Panc1 (cell line): ENCODE measurements at regions not wholly inside any gene's neighbourhood (a gene's known extent, or its start where the extent isn't known, plus 50 kb on each side); places are given as distances from the start of the nearest gene placed in this dataset.

Source experiments
- ATAC-seq: fragments of 200-7000 bp; cut with Tn5 transposase; 2 replicates; pipeline ENCODE4 v1.9.1; 2020; ENCODE audit warnings: mild to moderate bottlenecking, moderate library complexity
- BruUV-seq: library from RNA; stranded (reverse); fragments of 400-500 nt; replicated peaks from 2 replicates; lab custom pipeline; 2021; lab: Mats Ljungman, UMichigan
- CTCF ChIA-PET: fragments of 300-600 bp; sonication (Branson Sonifier 250); formaldehyde crosslinking; loops from one replicate; lab custom pipeline; 2022; ENCODE audit warnings: antibody characterized with exemption; lab: Charles Lee
- POLR2A ChIA-PET: fragments of 300-600 bp; sonication (Branson Sonifier 250); formaldehyde crosslinking; loops from one replicate; lab custom pipeline; 2022; ENCODE audit warnings: antibody characterized with exemption; lab: Charles Lee
- DNase-seq: peaks from one replicate; pipeline ENCODE4 v3.0.0-alpha.2; 2010; ENCODE audit warnings: low read depth, low spot score
- H3K27ac ChIP-seq: 2 replicates; pipeline ENCODE4 v1.5.1; 2011; ENCODE audit warnings: mild to moderate bottlenecking, low read length, inconsistent platforms
- H3K27me3 ChIP-seq: fragments of 200-500 bp; sonication (Bioruptor generic); 2 replicates; pipeline ENCODE4 v1.6.0; 2014; ENCODE audit warnings: low read length, inconsistent platforms; ENCODE audit not compliant: control insufficient read depth, insufficient read depth
- H3K36me3 ChIP-seq: fragments of 200-500 bp; sonication (Bioruptor generic); 2 replicates; pipeline ENCODE4 v1.5.1; 2014; ENCODE audit warnings: inconsistent platforms, mild to moderate bottlenecking, low read length, moderate library complexity; ENCODE audit not compliant: control insufficient read depth, insufficient read depth
- H3K4me1 ChIP-seq: 2 replicates; pipeline ENCODE4 v1.5.1; 2011; ENCODE audit warnings: inconsistent platforms, mild to moderate bottlenecking, low read length, moderate library complexity; ENCODE audit not compliant: control insufficient read depth, insufficient read depth
- H3K4me3 ChIP-seq, 2 experiments: 2 replicates each; pipeline ENCODE4 v1.5.1; 2011 to 2012; ENCODE audit warnings: low read depth in 2 of 2, low read length in 2 of 2, mild to moderate bottlenecking in 2 of 2, inconsistent platforms in 1 of 2, moderate library complexity in 1 of 2
- H3K9me3 ChIP-seq: fragments of 200-500 bp; sonication (Bioruptor generic); 2 replicates; pipeline ENCODE4 v1.5.1; 2014; ENCODE audit warnings: low read depth, mild to moderate bottlenecking, inconsistent platforms, low read length, moderate library complexity; ENCODE audit not compliant: control insufficient read depth, insufficient read depth
- POLR2AphosphoS5 ChIP-seq: IDR thresholded peaks from 2 replicates; pipeline ENCODE4 v1.6.1; 2012; ENCODE audit warnings: mild to moderate bottlenecking, low read depth, low read length, moderate library complexity
- REST ChIP-seq, 2 experiments: IDR thresholded peaks; 2 replicates each; pipeline ENCODE4 v1.6.1; 2011 to 2012; ENCODE audit warnings: low read depth in 2 of 2, control low read depth in 1 of 2, low read length in 1 of 2, mild to moderate bottlenecking in 1 of 2, moderate library complexity in 1 of 2; ENCODE audit not compliant: insufficient read depth in 1 of 2
- SIN3A ChIP-seq: IDR thresholded peaks from 2 replicates; pipeline ENCODE4 v1.6.1; 2012; ENCODE audit warnings: low read depth, mild to moderate bottlenecking, low read length, moderate library complexity, borderline replicate concordance; ENCODE audit not compliant: insufficient read depth
- TCF7L2 ChIP-seq: IDR thresholded peaks from 2 replicates; pipeline ENCODE4 v1.6.1; 2011; ENCODE audit warnings: mild to moderate bottlenecking, low read depth, low read length, inconsistent platforms
- in situ Hi-C: cut with HindIII; loops from 2 replicates; pipeline ENCODE4 v1.10.0; 2016; ENCODE audit warnings: low sequenced_read_pairs, low pct_unique_long_range_greater_than_20kb
- intact Hi-C: fragments of 100-400 bp; cut with micrococcal nuclease; formaldehyde crosslinking; loops from one replicate; pipeline ENCODE4 v1.10.0; 2022; ENCODE audit not compliant: unreplicated experiment
- TF ChIP-seq, protein P1 (sequence below): fragments of 450-650 bp; IDR thresholded peaks from 2 replicates; pipeline ENCODE4 v1.5.1; 2017; ENCODE audit warnings: mild to moderate bottlenecking

DNA sequence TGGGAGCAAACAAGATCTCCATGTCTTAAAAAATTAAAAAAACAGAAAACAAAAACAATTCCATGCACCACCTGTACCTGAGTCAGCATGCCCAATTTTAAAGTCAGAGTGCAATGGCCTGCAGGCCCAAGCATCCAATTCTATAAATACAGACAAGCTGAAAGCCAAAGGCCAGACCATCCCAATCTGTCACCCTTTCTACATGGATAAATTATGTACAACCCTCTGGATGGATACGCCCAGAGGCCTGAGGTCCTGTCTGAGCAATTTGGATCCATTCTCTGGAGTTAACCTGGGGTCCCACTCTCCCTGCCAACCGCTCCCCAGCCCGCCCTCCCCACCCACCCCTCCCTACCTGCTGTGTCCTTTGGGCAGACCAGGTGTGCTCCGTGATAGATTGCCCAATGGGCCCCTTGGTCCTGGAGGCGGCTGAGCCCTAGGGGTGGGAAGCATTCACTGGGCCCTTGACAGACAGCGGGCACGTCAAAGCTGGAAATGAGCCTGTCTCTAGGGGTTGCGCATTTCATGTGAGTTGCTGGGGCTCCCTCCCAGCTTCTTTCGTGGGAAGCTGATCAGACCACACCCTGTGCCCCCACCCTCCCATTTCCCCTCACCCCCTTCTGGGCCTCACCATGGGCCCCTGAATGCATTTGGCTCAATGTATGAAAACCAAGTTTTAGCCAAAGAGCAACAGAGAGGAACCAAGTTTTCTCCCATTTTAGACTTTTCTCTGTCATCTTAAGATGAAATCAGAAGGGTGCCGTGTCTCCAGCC, 171.3 kb downstream of the BCL11B start:
- in situ Hi-C loops, result no loop called here
- BruUV-seq, result no TSS peak
- Histone ChIP-seq H3K4me1 (no peaks in the 10 kb centered on the region), H3K27me3 (no peaks in the 10 kb centered on the region), H3K27ac (no peak overlapping the region), H3K4me3 (no peak overlapping the region), H3K9me3 (no peaks in the 10 kb centered on the region), H3K36me3 (no peaks in the 10 kb centered on the region)
- ATAC-seq (no peak), DNase-seq (no peak)
- TF ChIP-seq REST (IDR thresholded peaks at IDR 0.05; ENCODE audit: insufficient read depth in 1 of 2, low read depth in 2 of 2, low read length in 1 of 2) (no peak), TCF7L2 (no peak), SIN3A (no peak), POLR2AphosphoS5 (no peak)
- TF ChIP-seq, protein P1, sequence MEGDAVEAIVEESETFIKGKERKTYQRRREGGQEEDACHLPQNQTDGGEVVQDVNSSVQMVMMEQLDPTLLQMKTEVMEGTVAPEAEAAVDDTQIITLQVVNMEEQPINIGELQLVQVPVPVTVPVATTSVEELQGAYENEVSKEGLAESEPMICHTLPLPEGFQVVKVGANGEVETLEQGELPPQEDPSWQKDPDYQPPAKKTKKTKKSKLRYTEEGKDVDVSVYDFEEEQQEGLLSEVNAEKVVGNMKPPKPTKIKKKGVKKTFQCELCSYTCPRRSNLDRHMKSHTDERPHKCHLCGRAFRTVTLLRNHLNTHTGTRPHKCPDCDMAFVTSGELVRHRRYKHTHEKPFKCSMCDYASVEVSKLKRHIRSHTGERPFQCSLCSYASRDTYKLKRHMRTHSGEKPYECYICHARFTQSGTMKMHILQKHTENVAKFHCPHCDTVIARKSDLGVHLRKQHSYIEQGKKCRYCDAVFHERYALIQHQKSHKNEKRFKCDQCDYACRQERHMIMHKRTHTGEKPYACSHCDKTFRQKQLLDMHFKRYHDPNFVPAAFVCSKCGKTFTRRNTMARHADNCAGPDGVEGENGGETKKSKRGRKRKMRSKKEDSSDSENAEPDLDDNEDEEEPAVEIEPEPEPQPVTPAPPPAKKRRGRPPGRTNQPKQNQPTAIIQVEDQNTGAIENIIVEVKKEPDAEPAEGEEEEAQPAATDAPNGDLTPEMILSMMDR, result no peak
- ChIA-PET POLR2A (no interaction called here), CTCF (no interaction called here)
- intact Hi-C loops, result no loop called here

GRCh38 chr14:99101855-99102461, 170.0 kb downstream of the BCL11B start:
- ChIA-PET CTCF (interaction anchor here (0.6 kb wide), 1 partner anchor 208 kb away, joined by 5 read pairs; no protein-coding TSS in a partner anchor), POLR2A (no interaction called here)
- no peaks in the 10 kb centered on the region for H3K36me3 ChIP-seq
- H3K4me3 ChIP-seq, result no peak overlapping the region
- H3K27ac ChIP-seq, result no peak overlapping the region
- intact Hi-C loops (no loop called here), in situ Hi-C loops (no loop called here)
- TF ChIP-seq REST (IDR thresholded peaks at IDR 0.05; ENCODE audit: insufficient read depth in 1 of 2, low read depth in 2 of 2, low read length in 1 of 2) (no peak), POLR2AphosphoS5 (no peak), TCF7L2 (no peak), SIN3A (no peak)
- TF ChIP-seq, protein P1, result no peak
- BruUV-seq, result no TSS peak
- ATAC-seq (no peak), DNase-seq (no peak)
- no peaks in the 10 kb centered on the region for H3K9me3 ChIP-seq
- no peaks in the 10 kb centered on the region for H3K4me1 ChIP-seq
- H3K27me3 ChIP-seq, result no peaks in the 10 kb centered on the region
